Adrenal gland (tissue), 5 donors: ENCODE measurements at regions not wholly inside any gene's neighbourhood (a gene's known extent, or its start where the extent isn't known, plus 50 kb on each side); places are given as distances from the start of the nearest gene placed in this dataset.

Source experiments
- CTCF ChIP-seq, 6 experiments: fragments of 450-650 bp in 4 of 6; fragments of 200-600 bp in 2 of 6; sonication (generic) in 1 of 6; IDR thresholded peaks; 1 replicate in 5 of 6; 2 replicates in 1 of 6; pipeline versions ENCODE4 v1.5.1 to v1.8.0; 2016 to 2021; ENCODE audit warnings: antibody characterized with exemption in 6 of 6, mild to moderate bottlenecking in 2 of 6, moderate library complexity in 1 of 6
- POLR2A ChIP-seq, 2 donors: fragments of 450-650 bp; IDR thresholded peaks; one replicate each; pipeline ENCODE4 v1.6.1; 2017; ENCODE audit warnings: antibody characterized with exemption in 2 of 2, mild to moderate bottlenecking in 2 of 2, moderate library complexity in 1 of 2
- donor health status: DM: no; HTN: no; CAD: no.

- no peak for TF ChIP-seq CTCF (IDR thresholded peaks at IDR 0.05)
- TF ChIP-seq POLR2A (IDR thresholded peaks at IDR 0.05) = no peak
Measured at GRCh38 chr5:54793468-54794134, 191.8 kb downstream of the ESM1 start.
